CD14-positive monocyte (primary cell): ENCODE measurements at regions not wholly inside any gene's neighbourhood (a gene's known extent, or its start where the extent isn't known, plus 50 kb on each side); places are given as distances from the start of the nearest gene placed in this dataset.

Experiments used
- DNase-seq, 3 donors: peaks; one replicate each; pipeline ENCODE4 v3.0.0-alpha.2; 2011 to 2022
- H2AFZ ChIP-seq: 2 replicates; pipeline ENCODE4 v1.6.0; 2012; ENCODE audit warnings: mild to moderate bottlenecking, low read depth, low read length, inconsistent platforms; ENCODE audit not compliant: insufficient read depth, poor library complexity, severe bottlenecking
- H3K27ac ChIP-seq, 2 donors: 1 replicate in 1 of 2; 2 replicates in 1 of 2; pipeline ENCODE4 v1.5.1; 2012 to 2013; ENCODE audit warnings: low read length in 2 of 2, control low read depth in 1 of 2, inconsistent platforms in 1 of 2, low read depth in 1 of 2, mild to moderate bottlenecking in 1 of 2
- H3K27me3 ChIP-seq, 2 donors: one replicate each; pipeline versions ENCODE4 v1.6.0 to v1.6.1; 2011 to 2013; ENCODE audit warnings: low read length in 2 of 2; ENCODE audit not compliant: control insufficient read depth in 2 of 2, insufficient read depth in 2 of 2
- H3K36me3 ChIP-seq, 2 donors: replicated peaks in 1 of 2; 1 replicate in 1 of 2; 2 replicates in 1 of 2; pipeline versions ENCODE4 v1.5.1 to v1.6.1; 2012 to 2013; ENCODE audit warnings: low read length in 2 of 2, control low read depth in 1 of 2, inconsistent platforms in 1 of 2, mild to moderate bottlenecking in 1 of 2; ENCODE audit not compliant: insufficient read depth in 2 of 2, control insufficient read depth in 1 of 2
- H3K4me1 ChIP-seq, 2 donors: 1 replicate in 1 of 2; 2 replicates in 1 of 2; pipeline versions ENCODE4 v1.5.1 to v1.6.1; 2012 to 2013; ENCODE audit warnings: low read length in 2 of 2, control low read depth in 1 of 2, inconsistent platforms in 1 of 2, mild to moderate bottlenecking in 1 of 2, moderate library complexity in 1 of 2; ENCODE audit not compliant: insufficient read depth in 2 of 2, control insufficient read depth in 1 of 2
- H3K4me2 ChIP-seq: replicated peaks from 2 replicates; pipeline ENCODE3; 2012; ENCODE audit warnings: low read length, moderate library complexity, mild to moderate bottlenecking; ENCODE audit not compliant: poor library complexity, severe bottlenecking; ENCODE audit errors: extremely low read depth
- H3K4me3 ChIP-seq, 3 experiments: fragments of 200-600 bp in 1 of 3; sonication (generic) in 1 of 3; replicated peaks in 1 of 3; 1 replicate in 2 of 3; 2 replicates in 1 of 3; pipeline ENCODE4 v1.5.1; 2011 to 2013; ENCODE audit warnings: low read length in 3 of 3, mild to moderate bottlenecking in 3 of 3, control low read depth in 2 of 3, low read depth in 2 of 3, inconsistent platforms in 1 of 3, moderate library complexity in 1 of 3
- H3K79me2 ChIP-seq: 2 replicates; pipeline ENCODE4 v1.6.0; 2012; ENCODE audit warnings: mild to moderate bottlenecking, control low read depth, inconsistent platforms, low read length, moderate library complexity; ENCODE audit not compliant: insufficient read depth
- H3K9ac ChIP-seq: 2 replicates; pipeline ENCODE4 v1.6.0; 2017; ENCODE audit warnings: low read length, mild to moderate bottlenecking; ENCODE audit not compliant: insufficient read depth, poor library complexity, severe bottlenecking
- H3K9me3 ChIP-seq, 2 donors: replicated peaks in 1 of 2; 1 replicate in 1 of 2; 2 replicates in 1 of 2; pipeline versions ENCODE4 v1.5.1 to v1.6.1; 2012 to 2013; ENCODE audit warnings: low read length in 2 of 2, control low read depth in 1 of 2; ENCODE audit not compliant: control insufficient read depth in 1 of 2, insufficient read depth in 1 of 2
- H4K20me1 ChIP-seq: 2 replicates; pipeline ENCODE4 v1.6.0; 2012; ENCODE audit warnings: mild to moderate bottlenecking, low read length, control low read depth, moderate library complexity; ENCODE audit not compliant: insufficient read depth
- H3K27ac Mint-ChIP-seq, 7 donors: one replicate each; pipeline ENCODE4 v1.8.0; 2020; ENCODE audit warnings: mild to moderate bottlenecking in 7 of 7, mixed read lengths in 7 of 7, moderate library complexity in 6 of 7, inconsistent platforms in 2 of 7
- H3K27me3 Mint-ChIP-seq, 3 donors: one replicate each; pipeline ENCODE4 v1.8.0; 2021 to 2022; ENCODE audit warnings: low read depth in 3 of 3, mild to moderate bottlenecking in 3 of 3, mixed read lengths in 3 of 3, moderate library complexity in 3 of 3, inconsistent platforms in 1 of 3
- H3K36me3 Mint-ChIP-seq, 2 donors: one replicate each; pipeline ENCODE4 v1.8.0; 2020; ENCODE audit warnings: mixed read lengths in 2 of 2, inconsistent platforms in 1 of 2, mild to moderate bottlenecking in 1 of 2
- H3K4me1 Mint-ChIP-seq: one replicate; pipeline ENCODE4 v1.8.0; 2020; ENCODE audit warnings: mild to moderate bottlenecking, mixed read lengths
- H3K4me3 Mint-ChIP-seq, 2 donors: one replicate each; pipeline ENCODE4 v1.8.0; 2020; ENCODE audit warnings: mild to moderate bottlenecking in 2 of 2, mixed read lengths in 2 of 2, moderate library complexity in 1 of 2
- H3K9me3 Mint-ChIP-seq, 7 donors: one replicate each; pipeline ENCODE4 v1.8.0; 2020 to 2022; ENCODE audit warnings: mixed read lengths in 7 of 7, mild to moderate bottlenecking in 6 of 7, moderate library complexity in 6 of 7, inconsistent platforms in 2 of 7
- CTCF ChIP-seq: fragments of 200-600 bp; IDR thresholded peaks from one replicate; pipeline ENCODE4 v1.8.0; 2022; ENCODE audit warnings: antibody characterized with exemption, mild to moderate bottlenecking
- WGBS: methylation state at CpG from one replicate; pipeline ENCODE4 v1.1.5; 2013; ENCODE audit warnings: missing lambda C conversion rate; ENCODE audit not compliant: insufficient coverage; 5-methylcytosine and 5-hydroxymethylcytosine counted together
- intact Hi-C, 2 donors: fragments of 100-400 bp; cut with micrococcal nuclease; formaldehyde crosslinking; loops; one replicate each; pipeline versions ENCODE4 v1.15.0 to v1.15.1; 2023

GRCh38 chr13:61898207-61898606 lies 482.6 kb upstream of the PCDH20 start:
- Mint-ChIP-seq H3K4me1 (no peaks in the 10 kb centered on the region), H3K9me3 (peaks cover 0 to 5% (median 2%) of the 10 kb centered on the region in 7 donors), H3K27ac (no peak overlapping the region), H3K4me3 (no peak overlapping the region), H3K27me3 (peaks cover 0 to 2% (median 1%) of the 10 kb centered on the region in 3 donors), H3K36me3 (no peaks in the 10 kb centered on the region)
- Histone ChIP-seq H2AFZ (no peak overlapping the region), H3K4me1 (no peaks in the 10 kb centered on the region), H3K4me3 (no peak overlapping the region), H3K79me2 (no peaks in the 10 kb centered on the region), H3K36me3 (no peaks in the 10 kb centered on the region), H4K20me1 (no peaks in the 10 kb centered on the region), H3K27ac (no peak overlapping the region), H3K27me3 (no peaks in the 10 kb centered on the region), H3K4me2 (no peak overlapping the region), H3K9me3 (peaks cover 0 to 2% of the 10 kb centered on the region in 2 donors), H3K9ac (no peak overlapping the region)
- intact Hi-C loops, result no loop called here
- TF ChIP-seq CTCF, result no peak
- no CpG with 5 or more reads among the region's 2 CpGs for WGBS
- DNase-seq, result no peak

- H4K20me1 ChIP-seq, result no peaks in the 10 kb centered on the region
- peaks cover 0 to 6% (median 2%) of the 10 kb centered on the region in 7 donors for H3K9me3 Mint-ChIP-seq
- no peaks in the 10 kb centered on the region for H3K4me1 ChIP-seq
- H3K4me3 ChIP-seq, result no peak overlapping the region
- no peak overlapping the region for H3K4me2 ChIP-seq
- no peak overlapping the region for H3K27ac Mint-ChIP-seq
- peaks cover 0 to 2% (median 1%) of the 10 kb centered on the region in 3 donors for H3K27me3 Mint-ChIP-seq
- no peak overlapping the region for H2AFZ ChIP-seq
- no peaks in the 10 kb centered on the region for H3K27me3 ChIP-seq
- intact Hi-C loops, result no loop called here
- no peak for TF ChIP-seq CTCF
- DNase-seq, result no peak
- no peaks in the 10 kb centered on the region for H3K36me3 Mint-ChIP-seq
- H3K36me3 ChIP-seq, result no peaks in the 10 kb centered on the region
- no peak overlapping the region for H3K27ac ChIP-seq
- no peaks in the 10 kb centered on the region for H3K79me2 ChIP-seq
- H3K4me3 Mint-ChIP-seq, result no peak overlapping the region
- H3K9ac ChIP-seq, result no peak overlapping the region
- no peaks in the 10 kb centered on the region for H3K4me1 Mint-ChIP-seq
- no peaks in the 10 kb centered on the region for H3K9me3 ChIP-seq
Measured at GRCh38 chr13:61891401-61891800, 475.8 kb upstream of the PCDH20 start.
